Body of pancreas (tissue), 4 donors: ENCODE measurements at regions not wholly inside any gene's neighbourhood (a gene's known extent, or its start where the extent isn't known, plus 50 kb on each side); places are given as distances from the start of the nearest gene placed in this dataset.

ENCODE experiments used
- ATAC-seq: fragments of 150-250 bp; one replicate; pipeline ENCODE4 v1.9.1; 2016
- DNase-seq, 4 donors: peaks; one replicate each; pipeline ENCODE4 v3.0.0-alpha.2; 2019
- H3K27ac ChIP-seq, 4 donors: fragments of 200-600 bp; sonication (generic); 1 replicate in 3 of 4; 2 replicates in 1 of 4; pipeline versions ENCODE4 v1.5.1 to v1.6.1; 2016 to 2019; ENCODE audit warnings: mild to moderate bottlenecking in 1 of 4, mixed read lengths in 1 of 4, moderate library complexity in 1 of 4
- H3K27me3 ChIP-seq, 2 donors: fragments of 200-600 bp; sonication (generic); one replicate each; pipeline ENCODE4 v1.6.0; 2016; ENCODE audit warnings: mild to moderate bottlenecking in 1 of 2
- H3K36me3 ChIP-seq, 2 donors: fragments of 200-600 bp; sonication (generic); replicated peaks in 1 of 2; 2 replicates each; pipeline ENCODE4 v1.5.1; 2016; ENCODE audit warnings: low read depth in 2 of 2; ENCODE audit not compliant: insufficient read depth in 1 of 2
- H3K4me1 ChIP-seq: fragments of 200-600 bp; sonication (generic); one replicate; pipeline ENCODE4 v1.6.0; 2016
- H3K4me3 ChIP-seq, 2 donors: fragments of 200-600 bp; sonication (generic); 1 replicate in 1 of 2; 2 replicates in 1 of 2; pipeline ENCODE4 v1.5.1; 2016 to 2019
- H3K9me3 ChIP-seq, 3 donors: fragments of 200-600 bp; sonication (generic); 1 replicate in 2 of 3; 2 replicates in 1 of 3; pipeline ENCODE4 v1.5.1; 2016
- CTCF ChIP-seq, 7 experiments: fragments of 450-650 bp in 4 of 7; fragments of 200-600 bp in 3 of 7; sonication (generic) in 3 of 7; IDR thresholded peaks; one replicate each; pipeline ENCODE4 v1.5.1; 2016 to 2019; ENCODE audit warnings: antibody characterized with exemption in 7 of 7
- POLR2A ChIP-seq, 3 donors: fragments of 450-650 bp; IDR thresholded peaks; one replicate each; pipeline ENCODE4 v1.6.1; 2016; ENCODE audit warnings: antibody characterized with exemption in 3 of 3, mild to moderate bottlenecking in 2 of 3
- WGBS, 2 donors: methylation state at CpG; one replicate each; pipeline ENCODE4 v1.1.5; 2017; 5-methylcytosine and 5-hydroxymethylcytosine counted together
- intact Hi-C: fragments of 100-400 bp; cut with DNase I; formaldehyde crosslinking; loops from one replicate; pipeline ENCODE4 v1.15.1; 2023

- no peaks in the 10 kb centered on the region for H3K4me1 ChIP-seq
- DNase-seq = no peak
- no peaks in the 10 kb centered on the region for H3K27me3 ChIP-seq
- no peak overlapping the region for H3K4me3 ChIP-seq
- intact Hi-C loops = no loop called here
- no peak for TF ChIP-seq CTCF (IDR thresholded peaks at IDR 0.05)
- H3K27ac ChIP-seq = no peak overlapping the region
- 28 to 40% methylated on average over 2 of the region's 2 CpGs for WGBS, 2 donors
- no peaks in the 10 kb centered on the region for H3K9me3 ChIP-seq
- no peaks in the 10 kb centered on the region for H3K36me3 ChIP-seq
- no peak for ATAC-seq
Observed at GRCh38 chr11:30749268-30749667, 163.1 kb upstream of the MPPED2 start.

- 76% methylated on average over 10 of the region's 10 CpGs for WGBS, 2 donors
- no peak overlapping the region for H3K4me3 ChIP-seq
- no peak for ATAC-seq
- no peaks in the 10 kb centered on the region for H3K4me1 ChIP-seq
- intact Hi-C loops = no loop called here
- no peaks in the 10 kb centered on the region for H3K9me3 ChIP-seq
- no peaks in the 10 kb centered on the region for H3K36me3 ChIP-seq
- no peak for DNase-seq
- H3K27ac ChIP-seq = no peak overlapping the region
- no peak for TF ChIP-seq POLR2A (IDR thresholded peaks at IDR 0.05)
- no peak for TF ChIP-seq CTCF (IDR thresholded peaks at IDR 0.05)
- no peaks in the 10 kb centered on the region for H3K27me3 ChIP-seq
Observed at GRCh38 chr11:30741039-30741550, 154.9 kb upstream of the MPPED2 start.

GRCh38 chr11:30740091-30740490 is 153.9 kb upstream of the MPPED2 start:
- no peaks in the 10 kb centered on the region for H3K9me3 ChIP-seq
- 56 to 71% methylated on average over 1 of the region's 1 CpG for WGBS, 2 donors

GRCh38 chr11:30735946-30736345 is 149.8 kb upstream of the MPPED2 start:
- no peak for ATAC-seq
- no peaks in the 10 kb centered on the region for H3K27me3 ChIP-seq
- TF ChIP-seq POLR2A (IDR thresholded peaks at IDR 0.05) (no peak), CTCF (IDR thresholded peaks at IDR 0.05) (no peak)

More at GRCh38 chr11:30740091-30740490, 153.9 kb upstream of the MPPED2 start:
- DNase-seq (no peak), ATAC-seq (no peak)
- Histone ChIP-seq H3K27me3 (no peaks in the 10 kb centered on the region), H3K36me3 (no peaks in the 10 kb centered on the region), H3K4me1 (no peaks in the 10 kb centered on the region), H3K27ac (no peak overlapping the region), H3K4me3 (no peak overlapping the region)
- TF ChIP-seq POLR2A (IDR thresholded peaks at IDR 0.05) (no peak), CTCF (IDR thresholded peaks at IDR 0.05) (no peak)
- intact Hi-C loops = no loop called here

GRCh38 chr11:30733748-30734147 is 147.6 kb upstream of the MPPED2 start:
- no peak for ATAC-seq
- TF ChIP-seq CTCF (IDR thresholded peaks at IDR 0.05) = no peak
- no peak for TF ChIP-seq POLR2A (IDR thresholded peaks at IDR 0.05)
- no peak for DNase-seq
- no peaks in the 10 kb centered on the region for H3K27me3 ChIP-seq
- 61 to 70% methylated on average over 1 of the region's 1 CpG for WGBS, 2 donors
- intact Hi-C loops = no loop called here
- H3K36me3 ChIP-seq = no peaks in the 10 kb centered on the region
- no peak overlapping the region for H3K27ac ChIP-seq
- H3K4me3 ChIP-seq = no peak overlapping the region
- H3K9me3 ChIP-seq = no peaks in the 10 kb centered on the region
- H3K4me1 ChIP-seq = peaks cover 4% of the 10 kb centered on the region

More at GRCh38 chr11:30735946-30736345, 149.8 kb upstream of the MPPED2 start:
- H3K4me1 ChIP-seq = no peaks in the 10 kb centered on the region
- no peaks in the 10 kb centered on the region for H3K36me3 ChIP-seq
- H3K9me3 ChIP-seq = no peaks in the 10 kb centered on the region
- intact Hi-C loops = no loop called here
- H3K4me3 ChIP-seq = no peak overlapping the region
- no peak for DNase-seq
- no peak overlapping the region for H3K27ac ChIP-seq
